ENCODE measurements at regions not wholly inside any gene's neighbourhood (a gene's known extent, or its start where the extent isn't known, plus 50 kb on each side); places are given as distances from the start of the nearest gene placed in this dataset.

DNA sequence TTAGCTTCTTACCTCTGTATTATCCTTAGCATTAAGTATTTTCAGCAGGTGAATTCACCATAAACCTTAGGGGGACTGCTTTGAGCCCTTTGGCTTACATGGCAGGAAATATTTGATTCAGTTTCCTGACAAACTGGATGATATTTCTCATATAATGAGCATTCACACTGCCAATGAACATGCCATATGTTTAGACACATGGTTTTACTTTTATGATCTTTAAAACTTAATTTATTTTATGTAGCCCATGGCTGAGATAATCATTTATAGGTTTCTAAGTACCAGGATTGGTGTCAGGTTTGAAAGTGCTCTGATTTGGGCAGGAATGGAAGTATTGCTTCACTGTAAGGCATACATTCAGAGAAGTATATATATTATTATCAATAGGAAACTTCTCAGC lies 319.1 kb downstream of the ZPLD1 start:
- no peak for DNase-seq (ENCODE audit: extremely low spot score)
- no peak overlapping the region for H3K4me3 ChIP-seq
- intact Hi-C loops (cut with DNase I) = no loop called here
- TF ChIP-seq POLR2AphosphoS5 (IDR thresholded peaks at IDR 0.05) = no peak
- no peak for TF ChIP-seq POLR2A (IDR thresholded peaks at IDR 0.05; ENCODE audit: low read depth)
- no peaks in the 10 kb centered on the region for H3K36me3 ChIP-seq
- H3K9me3 ChIP-seq = peaks cover 0 to 8% (median 3%) of the 10 kb centered on the region in 4 donors
- no peaks in the 10 kb centered on the region for H3K27me3 ChIP-seq
- H3K4me1 ChIP-seq = no peaks in the 10 kb centered on the region
- H3K27ac ChIP-seq (replicated peaks in 1 of 4) = no peak overlapping the region

DNA sequence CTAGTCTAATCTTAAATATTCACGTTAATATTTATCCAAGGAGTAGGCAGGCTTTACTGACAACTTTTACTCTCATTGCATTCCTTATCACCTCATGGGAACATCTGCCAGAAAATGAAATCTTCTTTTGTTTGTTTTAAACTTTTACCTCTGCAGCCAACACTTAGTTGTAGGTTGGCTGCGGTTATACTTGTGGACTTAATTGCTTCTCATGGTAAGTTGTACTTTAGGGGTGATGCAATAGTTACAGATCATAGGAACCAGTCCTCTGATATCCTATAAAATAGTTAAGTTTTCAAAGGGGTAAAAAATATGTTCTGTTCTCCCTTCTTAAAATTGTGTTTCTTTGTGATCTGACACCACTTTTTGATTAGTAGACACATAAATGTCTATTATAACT lies 321.9 kb downstream of the ZPLD1 start:
- H3K27me3 ChIP-seq = no peaks in the 10 kb centered on the region
- no peak overlapping the region for H3K4me3 ChIP-seq
- H3K4me1 ChIP-seq = no peaks in the 10 kb centered on the region
- intact Hi-C loops (cut with DNase I) = no loop called here
- WGBS = 65% methylated on average over 2 of the region's 2 CpGs
- TF ChIP-seq, protein P1, sequence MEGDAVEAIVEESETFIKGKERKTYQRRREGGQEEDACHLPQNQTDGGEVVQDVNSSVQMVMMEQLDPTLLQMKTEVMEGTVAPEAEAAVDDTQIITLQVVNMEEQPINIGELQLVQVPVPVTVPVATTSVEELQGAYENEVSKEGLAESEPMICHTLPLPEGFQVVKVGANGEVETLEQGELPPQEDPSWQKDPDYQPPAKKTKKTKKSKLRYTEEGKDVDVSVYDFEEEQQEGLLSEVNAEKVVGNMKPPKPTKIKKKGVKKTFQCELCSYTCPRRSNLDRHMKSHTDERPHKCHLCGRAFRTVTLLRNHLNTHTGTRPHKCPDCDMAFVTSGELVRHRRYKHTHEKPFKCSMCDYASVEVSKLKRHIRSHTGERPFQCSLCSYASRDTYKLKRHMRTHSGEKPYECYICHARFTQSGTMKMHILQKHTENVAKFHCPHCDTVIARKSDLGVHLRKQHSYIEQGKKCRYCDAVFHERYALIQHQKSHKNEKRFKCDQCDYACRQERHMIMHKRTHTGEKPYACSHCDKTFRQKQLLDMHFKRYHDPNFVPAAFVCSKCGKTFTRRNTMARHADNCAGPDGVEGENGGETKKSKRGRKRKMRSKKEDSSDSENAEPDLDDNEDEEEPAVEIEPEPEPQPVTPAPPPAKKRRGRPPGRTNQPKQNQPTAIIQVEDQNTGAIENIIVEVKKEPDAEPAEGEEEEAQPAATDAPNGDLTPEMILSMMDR (IDR thresholded peaks at IDR 0.05) = no peak
- TF ChIP-seq POLR2AphosphoS5 (IDR thresholded peaks at IDR 0.05) = no peak
- H3K27ac ChIP-seq (replicated peaks in 1 of 4) = no peak overlapping the region
- no peaks in the 10 kb centered on the region for H3K36me3 ChIP-seq
- no peak for DNase-seq (ENCODE audit: extremely low spot score)
- H3K9me3 ChIP-seq = peaks cover 0 to 9% (median 4%) of the 10 kb centered on the region in 4 donors

DNA sequence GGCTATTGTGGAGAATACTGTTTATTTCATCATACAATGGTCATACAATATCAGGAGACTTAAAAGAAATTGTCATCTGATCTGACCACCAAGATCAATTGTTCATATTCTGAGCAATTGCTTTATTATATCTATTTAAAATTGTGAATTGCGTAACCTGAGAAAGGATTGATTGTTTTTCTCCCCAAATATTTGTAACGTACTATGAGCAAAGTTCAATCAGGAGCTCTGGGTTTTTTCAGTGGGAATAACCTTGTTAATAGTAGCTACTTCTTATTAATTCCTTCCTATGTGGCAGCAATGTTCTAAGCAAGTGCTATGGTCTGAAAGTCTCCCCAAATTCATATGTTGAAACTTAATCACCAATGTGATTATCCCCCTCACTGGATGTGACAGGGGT lies 323.1 kb downstream of the ZPLD1 start:
- no peaks in the 10 kb centered on the region for H3K4me1 ChIP-seq
- H3K27me3 ChIP-seq = no peaks in the 10 kb centered on the region
- DNase-seq (ENCODE audit: extremely low spot score) = no peak
- WGBS = 86% methylated on average over 2 of the region's 2 CpGs
- H3K36me3 ChIP-seq = no peaks in the 10 kb centered on the region
- H3K9me3 ChIP-seq = peaks cover 0 to 9% (median 4%) of the 10 kb centered on the region in 4 donors
- intact Hi-C loops (cut with DNase I) = no loop called here
- H3K4me3 ChIP-seq = no peak overlapping the region
- no peak overlapping the region for H3K27ac ChIP-seq (replicated peaks in 1 of 4)
- TF ChIP-seq POLR2AphosphoS5 (IDR thresholded peaks at IDR 0.05) = no peak
- no peak for TF ChIP-seq EP300 (IDR thresholded peaks at IDR 0.05)
- TF ChIP-seq, protein P1 (IDR thresholded peaks at IDR 0.05) = no peak
- TF ChIP-seq POLR2A (IDR thresholded peaks at IDR 0.05; ENCODE audit: low read depth) = no peak

DNA sequence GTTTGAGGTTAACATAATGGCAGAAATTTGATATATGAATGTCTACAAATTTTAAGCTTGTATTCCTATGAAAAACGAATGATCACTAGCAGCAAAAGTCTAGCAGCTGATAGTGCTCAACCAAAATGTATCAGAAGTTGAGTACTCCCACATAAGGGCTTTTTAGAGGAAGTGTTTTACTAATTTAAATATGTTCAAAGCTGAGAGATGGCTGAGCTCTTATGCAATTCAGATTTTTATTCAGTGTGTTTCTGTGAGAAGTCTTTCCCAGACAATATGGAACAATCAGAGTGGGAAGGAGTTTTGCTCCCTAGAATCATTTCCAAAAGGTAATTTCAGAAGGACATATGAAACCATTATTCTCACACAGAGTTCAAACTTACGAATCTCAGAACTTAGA lies 327.0 kb downstream of the ZPLD1 start:
- DNase-seq (ENCODE audit: extremely low spot score) = no peak
- TF ChIP-seq POLR2AphosphoS5 (IDR thresholded peaks at IDR 0.05) (no peak), POLR2A (IDR thresholded peaks at IDR 0.05; ENCODE audit: low read depth) (no peak), EP300 (IDR thresholded peaks at IDR 0.05) (no peak)
- TF ChIP-seq, protein P1 (IDR thresholded peaks at IDR 0.05) = no peak
- Histone ChIP-seq H3K27ac (replicated peaks in 1 of 4) (no peak overlapping the region), H3K36me3 (no peaks in the 10 kb centered on the region), H3K4me3 (no peak overlapping the region), H3K27me3 (no peaks in the 10 kb centered on the region), H3K4me1 (no peaks in the 10 kb centered on the region), H3K9me3 (peaks cover 0 to 9% (median 4%) of the 10 kb centered on the region in 4 donors)
- 59% methylated on average over 2 of the region's 2 CpGs for WGBS
- intact Hi-C loops (cut with DNase I) = no loop called here

DNA sequence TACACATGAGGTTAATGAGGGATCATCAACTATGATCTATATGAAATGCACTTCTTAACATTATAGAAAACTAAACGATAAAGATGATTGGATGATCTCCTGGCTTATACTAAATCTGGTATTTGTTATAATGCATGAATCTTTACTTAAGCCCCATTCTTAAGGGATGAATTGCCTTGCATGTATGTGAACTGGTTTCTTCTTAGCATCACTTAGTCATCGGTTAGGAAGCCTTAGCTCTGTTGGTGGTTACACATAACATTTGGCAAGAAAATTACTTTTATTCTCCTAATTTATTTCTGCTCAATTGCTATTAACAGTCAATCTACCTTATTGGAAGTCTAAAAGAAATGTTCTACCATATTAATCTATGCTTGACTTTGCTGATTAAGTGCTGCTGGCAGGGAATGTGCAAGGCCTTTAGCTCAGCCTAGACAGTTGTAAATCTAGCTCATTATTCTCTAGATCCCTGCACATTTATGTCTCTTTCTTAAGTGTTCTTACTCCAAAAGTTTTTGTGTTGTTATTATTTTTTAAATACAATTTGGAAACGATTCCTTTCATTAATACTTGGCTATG lies 356.0 kb downstream of the ZPLD1 start:
- no peak for DNase-seq (ENCODE audit: extremely low spot score)
- Histone ChIP-seq H3K4me1 (no peaks in the 10 kb centered on the region), H3K9me3 (no peaks in the 10 kb centered on the region), H3K27me3 (no peaks in the 10 kb centered on the region), H3K4me3 (no peak overlapping the region), H3K27ac (replicated peaks in 1 of 4) (no peak overlapping the region), H3K36me3 (no peaks in the 10 kb centered on the region)
- 84% methylated on average over 3 of the region's 3 CpGs for WGBS
- intact Hi-C loops (cut with DNase I) = no loop called here
- TF ChIP-seq EP300 (IDR thresholded peaks at IDR 0.05) = no peak
- TF ChIP-seq, protein P1 (IDR thresholded peaks at IDR 0.05) = no peak
- TF ChIP-seq POLR2AphosphoS5 (IDR thresholded peaks at IDR 0.05) = no peak
- TF ChIP-seq POLR2A (IDR thresholded peaks at IDR 0.05; ENCODE audit: low read depth) = no peak
